ENCODE measurements at regions not wholly inside any gene's neighbourhood (a gene's known extent, or its start where the extent isn't known, plus 50 kb on each side); places are given as distances from the start of the nearest gene placed in this dataset.

GRCh38 chr1:222010306-222010705 lies 268.4 kb upstream of the DUSP10 start:
- H3K27ac ChIP-seq (ENCODE audit: low read length) = no peak overlapping the region
- no peak for TF ChIP-seq MXI1 (conservative IDR thresholded peaks at IDR 0.05; ENCODE audit: poor library complexity, severe bottlenecking)
- no peak overlapping the region for H3K9ac ChIP-seq (ENCODE audit: low read length)
- H3K27me3 ChIP-seq (ENCODE audit: insufficient read depth, low read depth, low read length) = no peaks in the 10 kb centered on the region
- no peaks in the 10 kb centered on the region for H3K9me3 ChIP-seq (ENCODE audit: low read length)
- no peaks in the 10 kb centered on the region for H3K9me2 ChIP-seq (ENCODE audit: insufficient read depth, low read length)
- H3K36me3 ChIP-seq (ENCODE audit: insufficient read depth, low read length) = no peaks in the 10 kb centered on the region
- H2AFZ ChIP-seq (ENCODE audit: low read depth, low read length) = no peak overlapping the region
- no peaks in the 10 kb centered on the region for H3F3A ChIP-seq (ENCODE audit: insufficient read depth, low read length, poor library complexity, severe bottlenecking)
- no peak overlapping the region for H3K4me3 ChIP-seq (ENCODE audit: low read length)
- H3K4me2 ChIP-seq (ENCODE audit: low read length) = no peak overlapping the region
- H3K79me2 ChIP-seq (replicated peaks; ENCODE audit: insufficient read depth, low read length) = no peaks in the 10 kb centered on the region
- H4K20me1 ChIP-seq (ENCODE audit: insufficient read depth) = no peaks in the 10 kb centered on the region

DNA sequence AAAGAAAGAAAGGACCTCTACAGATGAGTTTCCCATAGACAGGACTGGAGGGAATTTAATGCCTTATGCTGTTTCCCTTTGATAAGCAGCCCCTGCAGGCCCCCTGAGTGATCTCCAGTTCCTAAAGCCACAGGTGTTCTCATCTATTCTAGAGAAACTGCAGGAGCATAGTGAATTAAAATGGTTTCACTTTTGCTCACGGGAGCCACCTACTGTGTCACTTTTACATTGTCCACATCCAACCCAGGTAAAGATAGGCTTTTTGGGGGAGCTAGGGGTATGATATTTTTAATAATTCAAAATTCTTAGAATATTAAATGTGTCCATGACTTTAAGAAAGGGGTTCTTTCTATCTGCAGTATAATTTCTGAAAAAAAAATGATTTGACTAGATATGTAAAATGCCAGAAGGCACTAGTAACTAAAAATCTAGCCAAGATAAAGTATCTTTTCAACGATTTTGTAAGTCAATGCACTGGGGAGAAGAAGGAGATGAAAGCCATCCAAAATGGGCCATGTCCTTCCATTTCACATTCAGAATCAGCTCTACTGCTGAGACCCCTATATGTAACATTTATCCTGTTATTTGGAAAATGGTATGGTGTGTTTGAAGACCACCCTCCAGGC lies 267.3 kb upstream of the DUSP10 start:
- Histone ChIP-seq H3K9me3 (ENCODE audit: low read length) (no peaks in the 10 kb centered on the region), H3K4me3 (ENCODE audit: low read length) (no peak overlapping the region), H3K9me2 (ENCODE audit: insufficient read depth, low read length) (no peaks in the 10 kb centered on the region), H4K20me1 (ENCODE audit: insufficient read depth) (no peaks in the 10 kb centered on the region), H2AFZ (ENCODE audit: low read depth, low read length) (no peak overlapping the region), H3K4me2 (ENCODE audit: low read length) (no peak overlapping the region), H3K79me2 (replicated peaks; ENCODE audit: insufficient read depth, low read length) (no peaks in the 10 kb centered on the region), H3K9ac (ENCODE audit: low read length) (no peak overlapping the region), H3F3A (ENCODE audit: insufficient read depth, low read length, poor library complexity, severe bottlenecking) (no peaks in the 10 kb centered on the region), H3K36me3 (ENCODE audit: insufficient read depth, low read length) (no peaks in the 10 kb centered on the region), H3K27me3 (ENCODE audit: insufficient read depth, low read depth, low read length) (no peaks in the 10 kb centered on the region), H3K27ac (ENCODE audit: low read length) (no peak overlapping the region)
- TF ChIP-seq CTCF (IDR thresholded peaks at IDR 0.05; ENCODE audit: poor library complexity, severe bottlenecking) = no peak
- TF ChIP-seq POLR2AphosphoS5 (IDR thresholded peaks at IDR 0.05) = no peak
- TF ChIP-seq EZH2 (IDR thresholded peaks at IDR 0.05; ENCODE audit: borderline replicate concordance, insufficient read depth, low read length, poor library complexity, severe bottlenecking) = no peak
- TF ChIP-seq TAF1 (IDR thresholded peaks at IDR 0.05; ENCODE audit: low read depth) = no peak
- TF ChIP-seq SMC3 (conservative IDR thresholded peaks at IDR 0.05; ENCODE audit: poor library complexity) = no peak
- no peak for TF ChIP-seq EP300 (conservative IDR thresholded peaks at IDR 0.05; ENCODE audit: poor library complexity, severe bottlenecking)
- no peak for TF ChIP-seq RAD21 (conservative IDR thresholded peaks at IDR 0.05)
- no peak for TF ChIP-seq MXI1 (conservative IDR thresholded peaks at IDR 0.05; ENCODE audit: poor library complexity, severe bottlenecking)
- TF ChIP-seq REST (IDR thresholded peaks at IDR 0.05; ENCODE audit: borderline replicate concordance) = no peak

Data from neural cell (in vitro differentiated cells).